ENCODE measurements at regions not wholly inside any gene's neighbourhood (a gene's known extent, or its start where the extent isn't known, plus 50 kb on each side); places are given as distances from the start of the nearest gene placed in this dataset.

- CTCF ChIA-PET, result no interaction called here
- Mint-ChIP-seq H3K9me3 (ENCODE audit: low read depth, unreplicated experiment) (no peaks in the 10 kb centered on the region), H3K27ac (ENCODE audit: unreplicated experiment) (no peak overlapping the region), H3K36me3 (ENCODE audit: insufficient read depth, unreplicated experiment) (no peaks in the 10 kb centered on the region), H3K4me3 (ENCODE audit: low read depth, unreplicated experiment) (no peak overlapping the region), H3K4me1 (ENCODE audit: low read depth, unreplicated experiment) (no peaks in the 10 kb centered on the region), H3K27me3 (ENCODE audit: unreplicated experiment) (no peaks in the 10 kb centered on the region)
- BruUV-seq (replicated peaks), result no TSS peak
- no peak for DNase-seq
- no peak for TF ChIP-seq CTCF (IDR thresholded peaks at IDR 0.05; ENCODE audit: unreplicated experiment)
- intact Hi-C loops (cut with micrococcal nuclease; ENCODE audit: unreplicated experiment), result no loop called here
These were observed 505.4 kb downstream of the KCNA4 start for GRCh38 chr11:29511394-29511793.

GRCh38 chr11:29507376-29507775, 509.5 kb downstream of the KCNA4 start:
- H3K27ac Mint-ChIP-seq (ENCODE audit: unreplicated experiment), result no peak overlapping the region
- no peak overlapping the region for H3K4me3 Mint-ChIP-seq (ENCODE audit: low read depth, unreplicated experiment)
- H3K27me3 Mint-ChIP-seq (ENCODE audit: unreplicated experiment), result no peaks in the 10 kb centered on the region
- no peaks in the 10 kb centered on the region for H3K9me3 Mint-ChIP-seq (ENCODE audit: low read depth, unreplicated experiment)
- no TSS peak for BruUV-seq (replicated peaks)
- no peaks in the 10 kb centered on the region for H3K4me1 Mint-ChIP-seq (ENCODE audit: low read depth, unreplicated experiment)
- CTCF ChIA-PET, result no interaction called here
- intact Hi-C loops (cut with micrococcal nuclease; ENCODE audit: unreplicated experiment), result no loop called here
- DNase-seq, result no peak
- no peak for TF ChIP-seq CTCF (IDR thresholded peaks at IDR 0.05; ENCODE audit: unreplicated experiment)
- no peaks in the 10 kb centered on the region for H3K36me3 Mint-ChIP-seq (ENCODE audit: insufficient read depth, unreplicated experiment)

- no peak overlapping the region for H3K4me3 Mint-ChIP-seq (ENCODE audit: low read depth, unreplicated experiment)
- CTCF ChIA-PET, result no interaction called here
- DNase-seq, result no peak
- H3K27ac Mint-ChIP-seq (ENCODE audit: unreplicated experiment), result no peak overlapping the region
- no peaks in the 10 kb centered on the region for H3K36me3 Mint-ChIP-seq (ENCODE audit: insufficient read depth, unreplicated experiment)
- BruUV-seq (replicated peaks), result no TSS peak
- no peaks in the 10 kb centered on the region for H3K4me1 Mint-ChIP-seq (ENCODE audit: low read depth, unreplicated experiment)
- intact Hi-C loops (cut with micrococcal nuclease; ENCODE audit: unreplicated experiment), result no loop called here
- no peak for TF ChIP-seq CTCF (IDR thresholded peaks at IDR 0.05; ENCODE audit: unreplicated experiment)
- H3K9me3 Mint-ChIP-seq (ENCODE audit: low read depth, unreplicated experiment), result peaks cover 2% of the 10 kb centered on the region
- H3K27me3 Mint-ChIP-seq (ENCODE audit: unreplicated experiment), result no peaks in the 10 kb centered on the region
These were observed 521.2 kb downstream of the KCNA4 start for GRCh38 chr11:29495676-29496075.

- no peak for TF ChIP-seq CTCF (IDR thresholded peaks at IDR 0.05; ENCODE audit: unreplicated experiment)
- no TSS peak for BruUV-seq (replicated peaks)
- H3K9me3 Mint-ChIP-seq (ENCODE audit: low read depth, unreplicated experiment), result peaks cover 2% of the 10 kb centered on the region
These were observed 525.9 kb downstream of the KCNA4 start for GRCh38 chr11:29490938-29491337.

GRCh38 chr11:29486301-29486700, 530.5 kb downstream of the KCNA4 start:
- intact Hi-C loops (cut with micrococcal nuclease; ENCODE audit: unreplicated experiment), result no loop called here
- no TSS peak for BruUV-seq (replicated peaks)
- Mint-ChIP-seq H3K4me1 (ENCODE audit: low read depth, unreplicated experiment) (no peaks in the 10 kb centered on the region), H3K9me3 (ENCODE audit: low read depth, unreplicated experiment) (no peaks in the 10 kb centered on the region), H3K36me3 (ENCODE audit: insufficient read depth, unreplicated experiment) (no peaks in the 10 kb centered on the region), H3K4me3 (ENCODE audit: low read depth, unreplicated experiment) (no peak overlapping the region), H3K27ac (ENCODE audit: unreplicated experiment) (no peak overlapping the region), H3K27me3 (ENCODE audit: unreplicated experiment) (no peaks in the 10 kb centered on the region)
- CTCF ChIA-PET, result no interaction called here
- no peak for TF ChIP-seq CTCF (IDR thresholded peaks at IDR 0.05; ENCODE audit: unreplicated experiment)
- DNase-seq, result no peak

More at GRCh38 chr11:29490938-29491337, 525.9 kb downstream of the KCNA4 start:
- Mint-ChIP-seq H3K27me3 (ENCODE audit: unreplicated experiment) (no peaks in the 10 kb centered on the region), H3K36me3 (ENCODE audit: insufficient read depth, unreplicated experiment) (no peaks in the 10 kb centered on the region), H3K4me3 (ENCODE audit: low read depth, unreplicated experiment) (no peak overlapping the region), H3K4me1 (ENCODE audit: low read depth, unreplicated experiment) (no peaks in the 10 kb centered on the region), H3K27ac (ENCODE audit: unreplicated experiment) (no peak overlapping the region)
- no peak for DNase-seq
- CTCF ChIA-PET, result no interaction called here
- intact Hi-C loops (cut with micrococcal nuclease; ENCODE audit: unreplicated experiment), result no loop called here

Data from Calu3 (cell line).